ENCODE measurements at regions not wholly inside any gene's neighbourhood (a gene's known extent, or its start where the extent isn't known, plus 50 kb on each side); places are given as distances from the start of the nearest gene placed in this dataset.

DNA sequence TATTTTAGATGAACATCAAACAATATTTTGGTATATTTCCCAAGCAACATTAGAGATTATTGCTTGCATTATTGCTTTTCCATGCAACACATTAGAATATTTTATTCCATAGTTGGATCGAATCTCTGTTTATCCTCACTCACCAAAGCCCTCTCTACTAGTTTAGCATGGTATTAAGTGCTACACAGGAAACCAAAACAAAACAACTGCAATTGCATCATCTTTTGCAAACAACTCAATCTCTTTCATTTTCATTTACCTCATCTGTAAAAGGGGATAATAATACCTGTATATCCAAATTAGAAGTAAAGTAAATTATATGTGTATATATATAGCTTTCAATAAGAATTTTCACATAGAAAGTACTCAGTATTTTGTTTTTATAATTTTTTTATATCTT lies 147.8 kb upstream of the PCDH9 start:
- no peak for DNase-seq

DNA sequence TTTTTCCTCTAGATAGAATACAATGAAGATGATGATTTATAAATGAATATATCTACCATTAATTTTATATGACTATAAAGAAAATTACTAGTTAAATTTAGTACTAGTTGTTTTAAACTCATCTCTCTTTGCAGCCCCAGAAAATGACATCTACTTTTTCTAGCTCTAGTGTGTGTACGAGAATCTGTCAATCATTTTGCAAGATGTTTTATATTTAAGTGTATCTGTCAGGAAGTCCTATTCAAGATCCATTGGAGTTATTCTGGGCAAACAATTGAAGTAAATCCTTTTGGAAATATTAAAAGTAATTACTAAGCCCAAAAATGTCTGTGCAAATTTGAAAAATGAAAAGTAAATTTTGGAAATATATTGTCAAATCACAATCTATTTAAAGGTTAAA lies 144.3 kb upstream of the PCDH9 start:
- DNase-seq, result no peak

DNA sequence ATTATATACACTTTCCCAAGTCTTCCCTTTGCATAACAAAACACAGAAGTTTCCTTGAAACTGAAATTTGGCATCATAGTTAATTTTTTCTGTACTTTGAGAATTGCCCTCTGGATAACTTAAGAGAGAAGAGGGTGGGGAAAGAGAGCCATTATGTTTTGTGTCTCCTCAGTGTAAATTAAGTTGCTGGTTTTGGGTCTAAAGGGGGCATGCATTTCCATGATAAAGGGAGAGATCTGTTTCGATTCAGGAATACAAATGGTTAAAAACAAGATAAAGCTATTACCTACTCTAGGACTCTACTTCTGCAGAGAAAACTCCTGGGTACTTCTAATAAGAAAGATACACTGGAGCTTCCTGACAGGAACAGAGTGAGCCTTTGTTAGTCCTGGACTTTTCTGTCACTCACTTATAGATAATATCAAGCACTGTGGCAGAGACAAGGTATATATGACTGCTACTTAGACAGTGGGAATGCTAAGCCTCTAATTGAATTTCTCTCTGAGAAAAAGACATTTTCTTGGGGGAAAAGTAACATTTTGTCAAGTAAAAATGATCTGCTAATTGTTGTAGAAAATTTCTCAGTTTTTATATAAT lies 142.8 kb upstream of the PCDH9 start:
- no peak for DNase-seq

DNA sequence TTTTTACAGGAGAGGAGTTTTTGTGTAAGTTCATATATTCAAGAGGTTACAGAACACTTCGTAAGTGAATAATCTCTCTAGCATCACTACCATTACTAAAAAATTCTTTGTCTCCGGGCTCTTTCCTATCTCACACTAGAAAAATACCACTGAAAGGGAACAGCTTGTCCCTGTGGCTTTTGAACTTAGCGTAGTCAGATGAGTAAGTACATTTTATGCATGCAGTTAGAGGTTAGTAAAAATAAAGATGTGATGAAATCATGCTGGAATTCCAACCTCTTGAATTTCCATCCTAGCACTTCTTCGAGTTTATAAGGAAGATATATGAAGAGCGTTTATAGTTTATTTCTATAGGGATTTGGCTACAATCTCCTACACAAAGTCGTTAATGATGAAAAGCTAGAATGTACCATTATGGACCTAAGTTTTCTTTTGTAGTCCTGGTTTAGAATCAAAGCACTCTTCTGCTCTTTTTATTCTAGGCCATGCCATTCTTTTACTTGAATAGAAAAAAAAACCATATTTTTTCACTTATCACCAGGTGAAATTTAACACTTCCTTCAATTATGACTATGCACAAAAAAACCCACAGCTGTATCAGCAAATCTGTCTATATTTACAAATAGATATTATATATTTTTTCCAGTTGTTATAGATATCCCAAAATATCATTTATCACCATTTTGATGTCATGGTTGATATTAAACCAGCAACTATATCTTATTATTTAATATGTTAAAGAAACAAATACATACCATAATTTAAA lies 139.9 kb upstream of the PCDH9 start:
- DNase-seq, result peak; percentile 88

DNA sequence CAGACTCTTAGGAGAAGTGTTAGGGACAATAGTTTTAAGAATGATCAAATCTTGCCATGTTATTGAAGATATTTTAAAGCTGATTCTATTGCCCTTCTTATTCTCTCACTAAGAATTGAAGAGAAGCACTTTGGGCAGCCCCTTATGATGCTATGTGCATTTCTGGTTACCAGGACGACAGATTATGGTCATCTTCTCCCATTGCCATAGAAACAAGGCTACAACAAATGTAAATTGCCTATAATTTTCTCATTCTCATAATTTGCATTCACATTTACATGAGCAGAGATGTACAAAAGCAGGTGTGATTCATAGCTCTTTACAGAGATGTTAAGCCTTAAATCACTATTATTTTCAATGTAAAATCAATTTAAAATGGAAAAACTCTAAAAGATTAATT lies 137.3 kb upstream of the PCDH9 start:
- DNase-seq, result no peak

DNA sequence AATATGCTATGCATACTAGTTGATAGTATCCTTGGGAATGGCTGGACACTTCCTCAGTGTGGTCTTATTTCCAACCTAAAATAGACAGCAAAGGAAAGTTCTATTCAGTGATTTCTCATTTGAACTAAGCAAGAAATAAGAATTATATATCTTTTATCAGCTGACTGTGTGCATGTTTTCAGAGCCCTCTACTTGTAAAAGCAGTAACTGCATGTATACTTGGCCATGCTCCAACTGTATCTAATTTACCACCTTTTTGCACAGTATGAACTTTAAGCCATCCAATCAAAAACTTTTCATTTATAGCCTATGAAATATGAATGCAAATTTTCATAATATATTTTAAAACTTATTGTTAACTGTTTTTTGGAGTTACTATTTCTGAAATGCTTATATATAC lies 136.4 kb upstream of the PCDH9 start:
- peak; percentile 3 for DNase-seq

DNA sequence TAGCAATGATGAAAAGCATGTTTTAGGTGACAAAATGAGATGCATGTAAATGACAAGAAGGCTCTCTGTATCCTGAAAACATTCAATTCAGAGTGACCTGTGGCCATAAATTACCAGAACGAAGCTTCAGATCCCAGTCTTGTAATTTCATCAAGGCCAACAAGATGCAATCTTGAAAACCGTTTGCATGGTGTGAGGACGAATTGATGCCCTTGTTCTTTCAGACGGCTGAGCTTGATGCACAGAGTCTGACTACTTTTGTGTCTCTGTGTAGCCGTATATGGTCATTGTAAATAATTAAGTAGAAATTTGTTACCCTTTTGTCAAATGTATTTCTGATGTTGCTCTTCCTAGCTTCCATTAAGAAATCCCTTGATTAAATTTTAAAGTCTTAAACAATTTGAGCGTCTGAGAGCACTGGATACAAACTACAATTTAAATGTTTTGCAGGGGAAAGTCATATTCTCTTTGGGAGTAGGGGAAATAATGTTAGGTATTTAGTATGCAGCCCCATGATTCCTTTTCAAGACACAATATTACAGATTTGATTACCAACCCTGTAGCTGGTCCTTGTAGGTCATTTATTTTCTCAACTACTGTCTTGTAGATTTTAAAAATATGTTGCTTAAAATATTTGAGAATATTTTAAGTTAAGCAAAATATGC lies 125.8 kb upstream of the PCDH9 start:
- DNase-seq, result no peak

DNA sequence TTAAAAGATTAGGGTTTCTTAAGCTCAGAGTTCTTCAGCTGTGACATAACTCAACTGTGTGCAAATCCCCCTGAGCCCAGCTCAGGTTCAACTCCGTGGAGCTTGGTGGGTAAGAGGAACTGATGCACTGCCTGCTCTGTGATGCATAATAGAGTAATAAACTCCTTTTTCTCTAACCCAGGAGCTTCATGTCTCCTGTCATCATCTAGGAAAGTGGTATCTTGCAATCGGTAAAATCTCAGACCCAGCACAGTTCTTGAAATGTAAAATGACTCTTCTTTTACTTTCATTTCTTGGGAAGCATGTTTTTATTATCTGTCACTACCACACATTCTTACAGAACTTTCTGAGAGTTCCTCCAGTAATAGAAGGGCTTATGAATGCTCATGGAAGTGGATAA lies 123.8 kb upstream of the PCDH9 start:
- DNase-seq, result peak; percentile 11

DNA sequence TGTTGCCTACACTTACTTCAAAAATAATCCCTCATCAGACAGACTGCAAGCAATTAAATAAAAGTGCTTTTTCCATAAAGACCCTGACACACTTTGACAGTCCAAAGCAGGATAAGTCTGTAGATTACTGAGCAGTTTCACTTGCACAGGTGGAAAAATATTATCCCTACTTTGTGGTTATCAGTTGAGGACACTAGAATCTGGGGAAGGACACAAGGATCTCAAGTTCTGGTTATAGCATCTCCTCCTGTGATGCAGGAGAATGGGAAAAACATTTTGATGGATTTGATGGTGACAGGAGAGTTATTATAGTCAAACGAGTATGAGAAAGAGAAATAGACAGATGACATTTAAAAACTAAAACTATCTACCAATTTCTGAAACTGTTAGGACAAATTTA lies 122.9 kb upstream of the PCDH9 start:
- no peak for DNase-seq

DNA sequence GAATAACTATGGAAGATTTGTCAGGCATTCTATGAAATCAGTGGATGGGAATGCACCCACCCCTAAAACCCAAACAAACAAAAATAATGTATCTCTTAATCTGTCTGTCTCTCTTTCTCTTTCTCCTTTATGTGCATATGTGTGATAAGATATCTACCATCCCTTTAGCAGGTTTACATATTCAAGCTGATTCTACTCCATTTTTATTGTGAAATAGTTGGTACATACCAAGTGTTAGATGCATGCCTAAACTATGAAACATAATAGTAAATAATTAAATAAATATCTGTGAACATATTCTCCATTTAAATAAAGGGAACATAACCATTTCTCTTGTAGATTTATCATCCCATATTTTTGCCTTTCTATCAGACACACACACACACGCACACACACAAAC lies 121.8 kb upstream of the PCDH9 start:
- no peak for DNase-seq

DNA sequence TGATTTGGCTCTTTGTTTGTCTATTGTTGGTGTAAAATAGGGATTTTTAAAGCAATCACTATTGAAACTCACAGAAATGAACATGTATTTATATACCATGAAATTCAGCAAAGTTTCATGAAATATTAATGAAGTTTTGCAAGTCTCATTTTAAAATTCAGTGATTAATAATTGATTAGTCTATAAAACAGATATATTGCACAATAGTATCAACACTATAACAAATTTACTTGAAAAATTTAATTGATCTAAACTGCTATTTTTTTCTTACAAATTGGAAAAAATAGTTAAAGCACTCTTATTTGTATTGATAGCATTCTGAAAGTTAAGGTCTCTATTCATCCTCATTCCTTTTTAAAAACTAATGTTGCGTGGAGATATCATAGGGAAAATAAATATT lies 121.0 kb upstream of the PCDH9 start:
- DNase-seq, result no peak

DNA sequence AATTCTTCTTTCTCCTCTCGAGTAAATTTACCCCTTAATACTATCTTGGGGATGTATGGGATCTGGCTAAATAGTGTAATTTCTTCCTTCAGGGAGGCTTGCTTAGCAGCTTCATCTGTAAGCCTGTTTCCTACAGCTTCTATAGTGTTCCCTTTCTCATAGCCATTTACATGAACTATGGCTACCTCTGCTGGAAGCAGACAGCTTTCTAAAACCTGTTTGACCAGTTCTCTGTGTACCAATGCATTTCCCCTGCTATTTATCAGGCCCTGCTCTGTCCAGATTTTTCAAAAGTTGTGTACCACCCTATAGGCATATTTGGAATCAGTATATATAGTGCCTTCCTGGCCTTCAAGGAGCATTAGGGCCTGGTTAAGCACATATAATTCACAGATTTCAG lies 113.6 kb upstream of the PCDH9 start:
- DNase-seq, result no peak

DNA sequence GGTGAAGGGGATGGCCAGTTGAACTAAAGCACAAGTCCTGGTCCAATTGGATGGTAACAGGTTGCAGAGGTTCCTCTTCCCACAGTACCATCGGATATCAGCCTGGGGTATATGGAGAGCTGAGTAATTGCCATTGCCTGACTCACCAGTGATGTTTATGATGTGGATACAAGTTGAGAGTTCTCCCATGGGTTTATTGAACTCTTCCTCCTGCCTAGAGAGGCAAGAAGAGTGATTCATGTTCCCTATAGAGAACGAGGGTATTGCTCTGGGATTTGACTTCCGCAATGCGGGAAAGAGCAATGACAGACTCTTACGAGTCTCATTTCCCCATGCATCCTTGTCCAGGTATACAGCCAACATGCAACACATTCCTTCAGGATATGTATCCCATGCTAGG lies 111.3 kb upstream of the PCDH9 start:
- DNase-seq, result peak; percentile 29

DNA sequence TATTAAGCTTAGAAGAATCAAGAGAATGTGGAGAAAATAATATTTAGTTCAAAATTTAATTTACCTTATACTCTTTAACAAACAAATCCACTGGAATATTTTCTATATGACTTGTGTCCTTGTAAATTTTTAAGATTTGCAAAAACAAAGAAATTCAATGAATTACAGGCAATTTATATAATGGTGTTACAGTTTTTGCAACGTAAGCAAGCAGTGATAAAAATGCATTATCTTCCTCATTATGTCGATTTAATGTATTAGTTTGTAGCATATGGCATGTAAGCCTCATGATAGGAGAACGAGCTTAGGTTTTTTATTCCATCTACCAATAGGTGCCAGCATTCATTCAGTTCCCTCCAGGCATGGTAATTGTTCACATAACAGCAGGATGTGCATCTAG lies 100.0 kb upstream of the PCDH9 start:
- no peak for DNase-seq

DNA sequence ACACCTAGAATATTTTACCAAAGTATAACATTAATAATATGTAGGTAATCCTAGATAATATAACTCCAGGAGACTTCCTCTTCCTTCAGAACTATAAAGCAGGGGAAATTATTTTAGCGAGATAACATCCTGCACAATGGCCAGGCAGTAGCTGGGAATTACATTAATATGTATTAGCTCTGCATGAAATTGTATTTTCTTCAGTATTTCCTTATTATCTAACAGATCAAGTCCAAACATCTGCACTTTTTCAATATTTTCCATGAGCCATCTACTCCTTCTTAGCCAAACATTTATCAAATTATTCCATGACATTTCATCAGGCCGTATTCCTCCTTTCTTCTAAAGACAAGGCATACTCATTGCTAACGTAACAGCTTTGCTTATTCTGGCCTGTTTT lies 98.8 kb upstream of the PCDH9 start:
- DNase-seq, result no peak

DNA sequence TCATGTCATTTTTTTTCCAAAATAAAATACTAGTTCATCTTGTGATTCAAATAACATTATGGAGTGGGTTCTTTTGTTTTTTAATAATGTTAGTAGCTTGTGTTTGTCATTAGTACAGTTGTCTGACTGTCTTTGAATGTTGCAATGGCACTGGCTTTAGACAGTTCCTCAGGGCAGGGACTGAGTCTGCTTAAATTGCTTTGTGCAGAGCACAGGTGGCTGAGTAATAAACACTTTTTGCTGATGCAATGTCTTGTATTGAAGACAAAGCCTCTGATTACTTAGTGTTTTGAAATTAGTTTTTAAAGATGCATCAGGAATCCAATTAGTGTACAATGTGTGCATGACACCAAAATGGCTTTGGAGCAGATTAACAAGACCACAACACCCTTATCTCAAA lies 88.7 kb upstream of the PCDH9 start:
- no peak for DNase-seq

DNA sequence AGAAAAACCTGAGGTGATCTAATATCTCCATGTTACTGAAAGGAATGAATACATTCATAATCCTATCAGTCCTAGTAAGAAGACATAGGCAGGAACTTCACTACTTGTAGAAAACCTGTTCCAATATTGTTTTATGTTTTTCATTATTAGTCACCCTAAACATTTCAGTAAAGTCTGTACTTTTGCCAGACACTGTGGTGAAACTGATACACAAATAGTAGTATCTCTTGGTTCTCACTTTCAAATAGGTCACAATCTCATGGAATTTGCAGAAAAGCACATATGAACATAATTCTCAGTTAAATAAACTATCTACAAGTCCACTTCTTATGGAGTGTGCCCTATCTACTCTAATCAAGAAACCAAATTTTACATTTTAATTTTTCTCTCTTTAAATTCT lies 88.3 kb upstream of the PCDH9 start:
- no peak for DNase-seq

DNA sequence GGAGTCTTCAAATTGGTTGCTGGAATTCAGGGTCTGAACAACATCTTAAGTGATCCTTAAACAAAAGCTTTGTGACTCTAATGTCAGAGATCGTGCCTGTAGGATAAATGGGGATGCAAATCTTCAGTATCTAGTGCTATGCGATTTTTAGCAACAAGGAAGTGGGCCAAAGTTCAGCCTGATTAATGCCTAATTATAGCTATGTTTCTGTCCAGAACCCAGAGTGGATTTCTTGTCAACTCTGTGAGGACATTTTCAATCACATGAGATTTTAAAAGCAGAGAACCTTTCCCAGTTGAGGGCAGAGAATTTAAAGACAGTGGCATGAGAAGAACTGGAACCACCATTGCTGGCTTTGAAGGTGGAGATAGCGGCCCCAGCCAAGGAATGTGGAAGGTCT lies 84.3 kb upstream of the PCDH9 start:
- DNase-seq, result no peak

DNA sequence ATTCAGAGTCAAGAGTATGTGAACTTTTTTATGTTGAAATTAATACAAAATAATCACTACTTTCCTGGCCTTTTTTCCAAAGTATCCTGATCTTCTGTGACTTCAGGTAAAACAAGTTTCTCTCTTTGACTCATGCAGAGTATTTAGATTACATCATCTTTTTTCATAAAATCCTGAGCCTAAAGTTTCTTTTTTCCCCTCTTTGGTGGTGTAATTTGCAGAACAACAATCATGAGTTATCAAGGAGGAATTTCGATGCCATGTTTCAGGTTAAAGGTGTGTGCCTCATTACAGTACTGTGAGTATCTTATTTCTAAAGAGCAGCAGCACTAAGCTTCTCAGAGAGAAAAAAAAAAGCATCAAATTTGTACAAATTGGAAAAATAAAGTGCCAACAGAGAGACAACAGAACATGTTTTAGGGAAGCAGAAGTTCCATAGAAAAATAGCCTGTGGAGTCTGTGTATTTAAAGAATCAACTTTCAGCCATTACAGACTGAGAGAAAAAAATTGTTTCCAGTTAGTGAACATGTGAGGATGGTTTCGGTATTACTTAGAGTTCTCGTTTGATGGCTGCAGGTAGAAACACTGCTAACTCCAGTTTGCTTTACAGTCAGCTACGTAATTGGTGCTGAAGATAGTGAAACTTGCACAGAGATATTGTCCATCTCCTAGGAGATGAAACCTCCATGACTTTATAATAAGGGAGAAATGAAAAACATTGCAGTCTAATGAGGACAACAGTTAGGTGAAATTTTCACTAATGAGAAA lies 78.1 kb upstream of the PCDH9 start:
- DNase-seq, result no peak

DNA sequence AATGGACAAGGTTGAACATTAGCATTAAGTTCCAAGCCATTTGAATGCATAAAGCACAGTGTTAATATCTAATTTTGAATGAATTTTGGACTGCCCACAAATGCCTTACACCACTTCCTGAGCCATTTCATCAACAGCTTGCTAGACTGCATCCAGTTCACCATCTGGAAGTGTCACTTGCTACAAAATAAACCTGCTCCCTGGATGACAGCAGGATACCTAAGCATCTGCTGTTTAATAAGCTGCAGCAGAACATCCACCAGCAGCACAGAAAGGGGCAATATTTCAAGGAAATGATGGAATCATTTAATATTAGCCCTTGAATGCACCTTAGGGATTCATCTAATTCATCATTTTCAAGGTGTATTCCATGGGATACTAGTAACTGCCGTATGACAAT lies 76.6 kb upstream of the PCDH9 start:
- no peak for DNase-seq

DNA sequence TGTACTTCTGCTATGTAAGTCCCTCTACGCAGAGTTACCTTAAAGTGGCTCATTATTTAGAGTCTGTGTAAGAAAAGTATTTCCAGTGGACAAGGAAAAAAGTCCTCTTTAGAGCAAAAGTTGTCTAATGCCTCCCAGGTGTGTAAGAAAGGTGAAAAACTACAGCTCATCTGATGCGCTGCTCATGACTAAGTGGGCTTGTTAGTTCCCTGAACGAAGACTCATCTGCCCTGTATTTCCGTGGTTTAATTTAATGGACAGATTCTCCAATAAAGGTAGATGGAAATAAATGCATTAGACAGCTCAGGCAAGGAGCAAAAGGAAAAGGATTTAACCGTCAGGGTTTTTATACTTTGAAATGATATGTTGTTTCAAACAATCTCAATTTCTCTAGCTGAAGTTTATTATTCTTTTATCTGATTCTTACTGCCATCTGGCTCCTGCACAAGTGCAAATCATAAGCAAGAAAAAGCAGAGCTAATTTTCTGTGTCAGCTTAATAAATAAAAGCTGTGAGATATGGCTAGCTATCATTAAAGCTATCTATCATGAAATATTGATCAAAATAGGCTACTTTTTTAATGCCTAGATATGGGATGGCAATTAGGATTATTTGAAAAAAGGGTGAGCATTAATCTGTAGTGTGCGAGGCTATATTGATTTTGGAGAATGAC lies 73.7 kb upstream of the PCDH9 start:
- no peak for DNase-seq

DNA sequence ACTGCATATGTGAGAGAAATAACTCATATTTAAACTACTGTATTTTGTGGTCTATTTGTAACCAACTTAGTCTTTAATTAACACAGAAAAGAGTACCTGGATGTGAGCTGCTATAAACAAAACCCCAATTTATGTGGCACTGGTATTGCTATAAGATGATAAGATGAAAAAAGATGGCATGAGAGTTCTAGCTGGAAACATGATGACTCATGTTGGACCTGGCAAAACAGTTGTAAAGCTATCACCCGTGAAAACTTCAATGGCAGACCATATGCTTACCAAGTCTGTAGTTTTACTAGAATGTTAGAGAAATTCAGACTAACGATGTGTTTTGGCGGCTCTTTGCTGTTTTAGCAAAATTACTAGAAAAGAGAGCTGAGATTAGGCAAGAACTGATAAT lies 69.6 kb upstream of the PCDH9 start:
- DNase-seq, result peak; percentile 11

DNA sequence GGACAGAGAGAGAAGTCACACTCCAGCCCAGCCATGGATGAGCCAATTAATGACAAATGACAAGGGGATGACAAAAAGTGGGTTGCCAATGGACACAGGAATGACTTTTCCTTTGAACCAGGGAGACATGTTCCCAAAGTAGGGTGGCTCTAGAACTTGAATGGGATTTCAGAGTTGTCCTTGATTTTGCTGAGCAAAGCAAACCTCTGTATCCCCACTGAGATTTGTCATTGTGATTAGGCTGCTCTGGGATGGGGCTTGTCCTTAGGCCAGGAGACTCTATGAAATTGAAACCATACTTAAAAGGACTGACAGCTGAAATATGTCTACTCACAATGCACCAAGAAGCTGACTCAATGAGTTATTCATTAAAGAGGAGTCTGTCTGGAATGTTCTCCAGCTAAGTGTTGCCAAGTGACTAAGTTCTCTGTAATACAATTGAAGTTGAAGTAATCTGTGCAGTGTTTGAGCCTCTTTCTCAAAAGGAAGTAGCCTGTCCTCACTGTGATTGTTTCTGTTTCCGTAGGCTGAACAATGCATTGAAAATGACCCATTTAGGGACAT lies 69.0 kb upstream of the PCDH9 start:
- peak; percentile 86 for DNase-seq

All from fibroblast of skin of right quadriceps (primary cell).